HepG2 (cell line): ENCODE measurements at regions not wholly inside any gene's neighbourhood (a gene's known extent, or its start where the extent isn't known, plus 50 kb on each side); places are given as distances from the start of the nearest gene placed in this dataset.

Experiments used
- ATAC-seq: fragments of 200-7000 bp; cut with Tn5 transposase; 3 replicates; pipeline ENCODE4 v1.9.1; 2020; ENCODE audit warnings: mild to moderate bottlenecking, moderate library complexity
- BruUV-seq: library from RNA; stranded (reverse); fragments of 400-500 nt; replicated peaks from 2 replicates; lab custom pipeline; 2021; lab: Mats Ljungman, UMichigan
- CTCF ChIA-PET: fragments of 300-600 bp; formaldehyde crosslinking; extraction: SDS; loops from one replicate; lab custom pipeline; 2021; ENCODE audit warnings: low total read pairs, inconsistent platforms, low intra/inter-chr PET ratio; lab: Yijun Ruan, JAX
- POLR2A ChIA-PET: fragments of 350-600 bp; sonication (Branson Sonifier 250); formaldehyde crosslinking; loops from one replicate; lab custom pipeline; 2020; ENCODE audit warnings: antibody characterized with exemption, inconsistent platforms; lab: Yijun Ruan, JAX
- DNase-seq: peaks from one replicate; pipeline ENCODE4 v3.0.0-alpha.2; 2015; ENCODE audit warnings: low spot score
- FAIRE-seq: peaks from 3 replicates; lab custom pipeline; 2011; peaks lifted over from hg19 to GRCh38; lab: Jason Lieb, UNC
- H2AFZ ChIP-seq: one replicate; pipeline ENCODE4 v1.6.1; 2011; ENCODE audit warnings: low read length, inconsistent platforms
- H3K27ac ChIP-seq: fragments of 300-600 bp; 3 replicates; pipeline ENCODE4 v1.8.0; 2011; ENCODE audit warnings: mixed run types, mild to moderate bottlenecking, mixed read lengths, low read length, inconsistent platforms; ENCODE audit not compliant: insufficient read depth; ENCODE audit errors: extremely low read length
- H3K27me3 ChIP-seq, 2 experiments: fragments of 200-600 bp in 1 of 2; 2 replicates in 1 of 2; 3 replicates in 1 of 2; pipeline versions ENCODE4 v1.6.0 to v1.8.0; 2011; ENCODE audit warnings: low read length in 2 of 2, mild to moderate bottlenecking in 2 of 2, moderate library complexity in 2 of 2, inconsistent platforms in 1 of 2; ENCODE audit not compliant: insufficient read depth in 2 of 2, control insufficient read depth in 1 of 2
- H3K36me3 ChIP-seq, 2 experiments: fragments of 200-600 bp in 1 of 2; replicated peaks in 1 of 2; 2 replicates in 1 of 2; 3 replicates in 1 of 2; pipeline versions ENCODE4 v1.5.1 to v1.8.0; 2011; ENCODE audit warnings: low read length in 2 of 2, inconsistent platforms in 1 of 2; ENCODE audit not compliant: insufficient read depth in 2 of 2, control insufficient read depth in 1 of 2
- H3K4me1 ChIP-seq: 2 replicates; pipeline ENCODE4 v1.5.1; 2012; ENCODE audit warnings: low read length, inconsistent platforms; ENCODE audit not compliant: insufficient read depth
- H3K4me2 ChIP-seq: 2 replicates; pipeline ENCODE4 v1.6.0; 2011; ENCODE audit warnings: low read depth, low read length, inconsistent platforms
- H3K4me3 ChIP-seq, 3 experiments: fragments of 200-600 bp in 1 of 3; sonication (generic), shearing (Covaris generic) in 1 of 3; replicated peaks in 1 of 3; 2 replicates each; pipeline ENCODE4 v1.5.1; 2011 to 2016; ENCODE audit warnings: low read length in 3 of 3, inconsistent platforms in 2 of 3, low read depth in 2 of 3, mild to moderate bottlenecking in 2 of 3, control low read depth in 1 of 3, mixed read lengths in 1 of 3; ENCODE audit not compliant: insufficient read depth in 1 of 3
- H3K79me2 ChIP-seq: one replicate; pipeline ENCODE4 v1.6.1; 2011; ENCODE audit warnings: low read length, inconsistent platforms; ENCODE audit not compliant: insufficient read depth
- H3K9ac ChIP-seq: 2 replicates; pipeline ENCODE4 v1.6.0; 2011; ENCODE audit warnings: mild to moderate bottlenecking, low read depth, low read length, inconsistent platforms; ENCODE audit not compliant: insufficient read depth
- H3K9me3 ChIP-seq: 2 replicates; pipeline ENCODE4 v1.5.1; 2012; ENCODE audit warnings: mild to moderate bottlenecking, low read length
- H4K20me1 ChIP-seq: 2 replicates; pipeline ENCODE4 v1.6.0; 2011; ENCODE audit warnings: inconsistent platforms, mild to moderate bottlenecking, low read length, moderate library complexity; ENCODE audit not compliant: insufficient read depth
- KDM5B ChIP-seq: sonication (generic); formaldehyde crosslinking; IDR thresholded peaks from 2 replicates; pipeline ENCODE4 v1.4.0; 2020; ENCODE audit warnings: missing genetic modification reagents, mild to moderate bottlenecking, borderline replicate concordance
- NRL ChIP-seq: sonication (generic); formaldehyde crosslinking; IDR thresholded peaks from 2 replicates; pipeline ENCODE4 v1.5.0; 2020; ENCODE audit warnings: missing genetic modification reagents, mild to moderate bottlenecking, moderate library complexity, borderline replicate concordance
- PAX8 ChIP-seq: sonication (generic); formaldehyde crosslinking; IDR thresholded peaks from 2 replicates; pipeline ENCODE4 v1.8.0; 2022; ENCODE audit warnings: mild to moderate bottlenecking, missing genetic modification reagents, borderline replicate concordance
- ZNF292 ChIP-seq: sonication (generic); formaldehyde crosslinking; IDR thresholded peaks from 2 replicates; pipeline ENCODE4 v1.8.1; 2022; ENCODE audit warnings: mild to moderate bottlenecking, low read depth, missing genetic modification reagents, borderline replicate concordance
- ZNF574 ChIP-seq: sonication (generic); formaldehyde crosslinking; IDR thresholded peaks from 2 replicates; pipeline ENCODE4 v1.4.0; 2020; ENCODE audit warnings: missing genetic modification reagents
- ZNF687 ChIP-seq: sonication (generic); formaldehyde crosslinking; IDR thresholded peaks from 2 replicates; pipeline ENCODE4 v1.5.1; 2020; ENCODE audit warnings: mild to moderate bottlenecking, missing genetic modification reagents, moderate library complexity
- WGBS: methylation state at CpG from one replicate; pipeline ENCODE4 v1.1.6; 2017; ENCODE audit warnings: low lambda C conversion rate; 5-methylcytosine and 5-hydroxymethylcytosine counted together
- in situ Hi-C: cut with HindIII; loops from 2 replicates; pipeline ENCODE4 v1.10.0; 2017; ENCODE audit warnings: low pct_unique_long_range_greater_than_20kb; ENCODE audit not compliant: extremely low pct_ligation_motif_present
- intact Hi-C: fragments of 100-400 bp; cut with micrococcal nuclease; formaldehyde crosslinking; loops from one replicate; pipeline ENCODE4 v1.10.0; 2022; ENCODE audit not compliant: unreplicated experiment
- TF ChIP-seq, protein P1 (sequence below): sonication (generic); formaldehyde crosslinking; conservative IDR thresholded peaks from 2 replicates; pipeline ENCODE4 v1.8.0; 2022; ENCODE audit warnings: low read depth, missing genetic modification reagents
- TF ChIP-seq, protein P2 (sequence below): sonication (generic); formaldehyde crosslinking; IDR thresholded peaks from 2 replicates; pipeline ENCODE4 v1.4.0; 2020; ENCODE audit warnings: missing genetic modification reagents

DNA sequence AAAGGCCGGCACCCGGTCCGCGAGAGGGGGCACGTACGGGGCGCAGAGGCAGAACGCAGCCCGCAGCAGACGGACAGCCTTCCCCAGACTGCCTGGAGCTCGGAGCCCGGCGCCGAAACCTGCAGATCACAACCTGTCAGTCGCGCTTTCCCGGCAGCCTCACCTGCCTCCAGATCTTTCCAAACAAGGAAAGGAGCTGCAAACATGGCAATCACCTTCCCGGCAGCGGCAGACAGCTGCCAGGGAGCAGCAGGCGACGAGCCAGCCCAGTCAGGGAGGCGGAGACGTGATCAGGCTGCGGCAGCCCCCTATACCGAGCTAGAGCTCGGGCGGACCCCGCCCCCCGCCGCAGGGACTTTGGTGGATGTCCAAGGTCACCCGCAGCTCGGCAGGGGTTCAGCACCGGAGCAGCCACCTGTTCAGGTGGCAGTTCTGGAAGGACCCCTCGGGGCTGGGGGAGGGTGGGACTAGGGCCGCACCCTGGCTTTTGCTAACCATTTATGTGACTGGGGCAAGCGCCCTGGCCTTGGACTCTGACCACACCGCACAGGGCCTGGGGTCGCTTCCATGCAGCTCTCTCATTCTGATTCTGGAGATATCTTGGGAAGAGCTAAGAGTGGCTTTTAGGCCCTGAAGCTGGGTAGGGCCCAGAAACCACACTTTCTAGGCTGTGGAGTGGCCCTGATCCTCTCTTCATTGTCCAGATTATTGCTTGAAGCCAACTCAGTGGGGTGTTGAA is 143.8 kb downstream of the NECTIN1 start:
- Histone ChIP-seq H3K79me2 (no peaks in the 10 kb centered on the region), H3K36me3 (no peaks in the 10 kb centered on the region), H2AFZ (no peak overlapping the region), H3K9me3 (no peaks in the 10 kb centered on the region), H4K20me1 (0 out of 2 replicates have a peak, but pooled peaks cover 3% of the 10 kb centered on the region), H3K4me1 (peaks cover 21% of the 10 kb centered on the region), H3K4me2 (peak overlapping the region; percentile 78), H3K27ac (no peak overlapping the region), H3K27me3 (peaks cover 6 to 38% of the 10 kb centered on the region in 2 experiments; a peak in 4 of 5 replicates), H3K4me3 (peak overlapping the region; percentile 15 to 68 (median 34); a peak in 5 of 6 replicates), H3K9ac (no peak overlapping the region)
- ChIA-PET POLR2A (no interaction called here), CTCF (no interaction called here)
- FAIRE-seq (no peak), DNase-seq (no peak), ATAC-seq (peak; percentile 74)
- in situ Hi-C loops (no loop called here), intact Hi-C loops (no loop called here)
- no TSS peak for BruUV-seq
- TF ChIP-seq, protein P1, sequence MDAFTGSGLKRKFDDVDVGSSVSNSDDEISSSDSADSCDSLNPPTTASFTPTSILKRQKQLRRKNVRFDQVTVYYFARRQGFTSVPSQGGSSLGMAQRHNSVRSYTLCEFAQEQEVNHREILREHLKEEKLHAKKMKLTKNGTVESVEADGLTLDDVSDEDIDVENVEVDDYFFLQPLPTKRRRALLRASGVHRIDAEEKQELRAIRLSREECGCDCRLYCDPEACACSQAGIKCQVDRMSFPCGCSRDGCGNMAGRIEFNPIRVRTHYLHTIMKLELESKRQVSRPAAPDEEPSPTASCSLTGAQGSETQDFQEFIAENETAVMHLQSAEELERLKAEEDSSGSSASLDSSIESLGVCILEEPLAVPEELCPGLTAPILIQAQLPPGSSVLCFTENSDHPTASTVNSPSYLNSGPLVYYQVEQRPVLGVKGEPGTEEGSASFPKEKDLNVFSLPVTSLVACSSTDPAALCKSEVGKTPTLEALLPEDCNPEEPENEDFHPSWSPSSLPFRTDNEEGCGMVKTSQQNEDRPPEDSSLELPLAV, result no peak
- TF ChIP-seq ZNF574 (CRISPR knock-in tag) (0 out of 2 replicates have a peak, but pooled peaks have one; percentile 18), NRL (peak; percentile 35; the same call in 1 of the 2 replicates), ZNF687 (CRISPR knock-in tag) (peak; percentile 29), KDM5B (CRISPR knock-in tag) (peak; percentile 34; the same call in 1 of the 2 replicates), PAX8 (no peak), ZNF292 (CRISPR knock-in tag) (peak; percentile 46; the same call in 1 of the 2 replicates)
- TF ChIP-seq, protein P2, sequence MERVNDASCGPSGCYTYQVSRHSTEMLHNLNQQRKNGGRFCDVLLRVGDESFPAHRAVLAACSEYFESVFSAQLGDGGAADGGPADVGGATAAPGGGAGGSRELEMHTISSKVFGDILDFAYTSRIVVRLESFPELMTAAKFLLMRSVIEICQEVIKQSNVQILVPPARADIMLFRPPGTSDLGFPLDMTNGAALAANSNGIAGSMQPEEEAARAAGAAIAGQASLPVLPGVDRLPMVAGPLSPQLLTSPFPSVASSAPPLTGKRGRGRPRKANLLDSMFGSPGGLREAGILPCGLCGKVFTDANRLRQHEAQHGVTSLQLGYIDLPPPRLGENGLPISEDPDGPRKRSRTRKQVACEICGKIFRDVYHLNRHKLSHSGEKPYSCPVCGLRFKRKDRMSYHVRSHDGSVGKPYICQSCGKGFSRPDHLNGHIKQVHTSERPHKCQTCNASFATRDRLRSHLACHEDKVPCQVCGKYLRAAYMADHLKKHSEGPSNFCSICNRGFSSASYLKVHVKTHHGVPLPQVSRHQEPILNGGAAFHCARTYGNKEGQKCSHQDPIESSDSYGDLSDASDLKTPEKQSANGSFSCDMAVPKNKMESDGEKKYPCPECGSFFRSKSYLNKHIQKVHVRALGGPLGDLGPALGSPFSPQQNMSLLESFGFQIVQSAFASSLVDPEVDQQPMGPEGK (CRISPR knock-in tag), result 0 out of 2 replicates have a peak, but pooled peaks have one; percentile 24
- 4% methylated on average over 5 of the region's 38 CpGs for WGBS
